NCI-H1417 (cell line): ENCODE measurements at regions not wholly inside any gene's neighbourhood (a gene's known extent, or its start where the extent isn't known, plus 50 kb on each side); places are given as distances from the start of the nearest gene placed in this dataset.

ENCODE experiments used
- DNase-seq, 3 experiments: peaks; one replicate each; lab custom pipeline; 2025; lab: John Stamatoyannopoulos, UW

- DNase-seq: no peak
Measured at GRCh38 chr2:200137691-200138090, 168.8 kb upstream of the SPATS2L start.

GRCh38 chr2:200138391-200139124 lies 167.9 kb upstream of the SPATS2L start:
- no peak for DNase-seq

- DNase-seq: no peak
Measured at GRCh38 chr2:200144571-200144970, 161.9 kb upstream of the SPATS2L start.

- DNase-seq: no peak
Measured at GRCh38 chr2:200146501-200146900, 160.0 kb upstream of the SPATS2L start.

GRCh38 chr2:200147371-200147770 lies 159.1 kb upstream of the SPATS2L start:
- no peak for DNase-seq

GRCh38 chr2:200148366-200148765 lies 158.1 kb upstream of the SPATS2L start:
- DNase-seq: no peak

- DNase-seq: no peak
Measured at GRCh38 chr2:200150411-200151086, 155.9 kb upstream of the SPATS2L start.

- DNase-seq: no peak
Measured at GRCh38 chr2:200155652-200156051, 150.8 kb upstream of the SPATS2L start.

- DNase-seq: no peak
Measured at GRCh38 chr2:200156166-200156835, 150.2 kb upstream of the SPATS2L start.

- peak in 1 of 3 experiments; percentile 64 for DNase-seq
Measured at GRCh38 chr2:200158647-200159356, 147.7 kb upstream of the SPATS2L start.

GRCh38 chr2:200159357-200159707 lies 147.2 kb upstream of the SPATS2L start:
- peak in 1 of 3 experiments; percentile 34 for DNase-seq

- no peak for DNase-seq
Measured at GRCh38 chr2:200159829-200160781, 146.4 kb upstream of the SPATS2L start.

GRCh38 chr2:200161458-200161857 lies 145.0 kb upstream of the SPATS2L start:
- no peak for DNase-seq

- DNase-seq: no peak
Measured at GRCh38 chr2:200165687-200166086, 140.8 kb upstream of the SPATS2L start.

GRCh38 chr2:200168641-200169555 lies 137.6 kb upstream of the SPATS2L start:
- DNase-seq: no peak

- DNase-seq: no peak
Measured at GRCh38 chr2:200170221-200170620, 136.3 kb upstream of the SPATS2L start.

GRCh38 chr2:200171731-200172482 lies 134.6 kb upstream of the SPATS2L start:
- no peak for DNase-seq

- DNase-seq: no peak
Measured at GRCh38 chr2:200172521-200172920, 134.0 kb upstream of the SPATS2L start.

- DNase-seq: no peak
Measured at GRCh38 chr2:200172944-200173581, 133.4 kb upstream of the SPATS2L start.
